PC-9 (cell line): ENCODE measurements at regions not wholly inside any gene's neighbourhood (a gene's known extent, or its start where the extent isn't known, plus 50 kb on each side); places are given as distances from the start of the nearest gene placed in this dataset.

Experiments
- CTCF ChIP-seq: fragments of 200-600 bp; sonication (generic); conservative IDR thresholded peaks from 2 replicates; pipeline ENCODE4 v1.6.1; 2017; ENCODE audit warnings: mixed run types, antibody characterized with exemption, mild to moderate bottlenecking, moderate library complexity
- EZH2 ChIP-seq: fragments of 200-600 bp; sonication (generic); IDR thresholded peaks from 2 replicates; pipeline ENCODE4 v1.8.0; 2017; ENCODE audit warnings: antibody characterized with exemption, low read depth

DNA sequence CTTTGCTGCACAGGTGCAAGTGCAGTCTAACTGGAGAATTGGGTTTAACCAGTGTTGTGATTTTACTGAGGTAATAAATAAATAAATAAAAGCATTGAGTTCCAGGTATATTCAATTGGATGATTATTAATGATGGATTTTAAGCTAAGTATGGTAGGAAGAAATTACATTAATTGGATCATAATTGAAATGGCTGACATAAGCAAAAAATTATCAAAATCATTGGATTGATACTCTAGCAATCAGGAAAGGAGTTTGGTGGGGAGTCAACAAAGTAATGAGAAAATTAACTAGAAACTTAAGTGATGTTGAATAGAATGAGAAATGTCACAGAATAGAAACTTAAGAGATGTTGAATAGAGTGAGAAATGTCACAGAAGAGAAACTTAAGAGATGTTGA lies 981.9 kb downstream of the SI start:
- TF ChIP-seq EZH2 (no peak), CTCF (no peak)
